Prostate gland (tissue), 2 donors: ENCODE measurements at regions not wholly inside any gene's neighbourhood (a gene's known extent, or its start where the extent isn't known, plus 50 kb on each side); places are given as distances from the start of the nearest gene placed in this dataset.

Experiments used
- DNase-seq: peaks from one replicate; pipeline ENCODE4 v3.0.0-alpha.2; 2019; ENCODE audit warnings: low spot score
- H3K27ac ChIP-seq, 2 donors: fragments of 200-600 bp; sonication (generic); 2 replicates each; pipeline ENCODE4 v1.5.1; 2017 to 2019
- H3K27me3 ChIP-seq: fragments of 200-600 bp; sonication (generic); replicated peaks from 2 replicates; pipeline ENCODE4 v1.5.1; 2019; ENCODE audit not compliant: insufficient read depth
- H3K36me3 ChIP-seq, 2 donors: fragments of 200-600 bp; sonication (generic); 1 replicate in 1 of 2; 2 replicates in 1 of 2; pipeline versions ENCODE4 v1.5.1 to v1.8.1; 2017 to 2019
- H3K4me1 ChIP-seq: fragments of 200-600 bp; sonication (generic); replicated peaks from 2 replicates; pipeline ENCODE4 v1.5.1; 2019
- H3K4me3 ChIP-seq, 2 donors: fragments of 200-600 bp; sonication (generic); 2 replicates each; pipeline ENCODE4 v1.5.1; 2017 to 2019
- H3K9me3 ChIP-seq: fragments of 200-600 bp; sonication (generic); 2 replicates; pipeline ENCODE4 v1.5.1; 2017
- POLR2A ChIP-seq: fragments of 450-650 bp; IDR thresholded peaks from one replicate; pipeline ENCODE4 v1.6.1; 2016; ENCODE audit warnings: antibody characterized with exemption, mild to moderate bottlenecking
- POLR2AphosphoS5 ChIP-seq: sonication (generic); formaldehyde crosslinking; IDR thresholded peaks from one replicate; pipeline ENCODE4 v1.6.1; 2017; ENCODE audit warnings: antibody characterized with exemption
- WGBS: methylation state at CpG from one replicate; pipeline ENCODE4 v1.1.5; 2018; 5-methylcytosine and 5-hydroxymethylcytosine counted together
- intact Hi-C: fragments of 100-400 bp; cut with DNase I; formaldehyde crosslinking; loops from one replicate; pipeline ENCODE4 v1.14.2; 2022
- TF ChIP-seq, protein P1 (sequence below), 4 experiments: fragments of 200-600 bp in 2 of 4; fragments of 450-650 bp in 2 of 4; sonication (generic) in 2 of 4; IDR thresholded peaks; 1 replicate in 3 of 4; 2 replicates in 1 of 4; pipeline ENCODE4 v1.5.1; 2016 to 2019; ENCODE audit warnings: antibody characterized with exemption in 4 of 4, mild to moderate bottlenecking in 2 of 4, moderate library complexity in 2 of 4

DNA sequence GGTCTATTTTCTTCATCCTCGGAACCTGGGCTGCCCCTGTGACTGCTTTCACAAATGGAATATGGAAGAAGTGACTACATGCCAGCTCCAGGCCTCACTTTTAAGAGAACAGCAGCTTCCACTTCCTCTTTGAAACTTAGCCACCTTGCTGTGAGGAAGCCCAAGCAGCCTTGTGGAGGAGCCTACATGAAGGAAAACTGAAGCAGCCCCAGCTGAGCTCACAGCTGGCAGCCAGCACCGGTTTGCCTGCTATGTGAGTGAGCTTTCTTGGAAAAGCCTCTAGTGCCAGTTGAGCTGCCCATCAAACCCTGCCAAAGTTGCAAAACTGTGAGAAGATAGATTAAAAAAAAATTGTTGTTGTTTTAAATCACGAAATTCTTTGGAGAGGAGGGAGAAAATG, 498.0 kb upstream of the PROK2 start:
- intact Hi-C loops, result no loop called here
- TF ChIP-seq POLR2AphosphoS5 (no peak), POLR2A (no peak)
- TF ChIP-seq, protein P1, sequence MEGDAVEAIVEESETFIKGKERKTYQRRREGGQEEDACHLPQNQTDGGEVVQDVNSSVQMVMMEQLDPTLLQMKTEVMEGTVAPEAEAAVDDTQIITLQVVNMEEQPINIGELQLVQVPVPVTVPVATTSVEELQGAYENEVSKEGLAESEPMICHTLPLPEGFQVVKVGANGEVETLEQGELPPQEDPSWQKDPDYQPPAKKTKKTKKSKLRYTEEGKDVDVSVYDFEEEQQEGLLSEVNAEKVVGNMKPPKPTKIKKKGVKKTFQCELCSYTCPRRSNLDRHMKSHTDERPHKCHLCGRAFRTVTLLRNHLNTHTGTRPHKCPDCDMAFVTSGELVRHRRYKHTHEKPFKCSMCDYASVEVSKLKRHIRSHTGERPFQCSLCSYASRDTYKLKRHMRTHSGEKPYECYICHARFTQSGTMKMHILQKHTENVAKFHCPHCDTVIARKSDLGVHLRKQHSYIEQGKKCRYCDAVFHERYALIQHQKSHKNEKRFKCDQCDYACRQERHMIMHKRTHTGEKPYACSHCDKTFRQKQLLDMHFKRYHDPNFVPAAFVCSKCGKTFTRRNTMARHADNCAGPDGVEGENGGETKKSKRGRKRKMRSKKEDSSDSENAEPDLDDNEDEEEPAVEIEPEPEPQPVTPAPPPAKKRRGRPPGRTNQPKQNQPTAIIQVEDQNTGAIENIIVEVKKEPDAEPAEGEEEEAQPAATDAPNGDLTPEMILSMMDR (IDR thresholded peaks at IDR 0.05), result no peak
- Histone ChIP-seq H3K36me3 (no peaks in the 10 kb centered on the region), H3K27me3 (no peaks in the 10 kb centered on the region), H3K9me3 (no peaks in the 10 kb centered on the region), H3K27ac (no peak overlapping the region), H3K4me1 (peaks cover 10% of the 10 kb centered on the region), H3K4me3 (no peak overlapping the region)
- WGBS, result 85% methylated on average over 3 of the region's 3 CpGs
- DNase-seq, result no peak

DNA sequence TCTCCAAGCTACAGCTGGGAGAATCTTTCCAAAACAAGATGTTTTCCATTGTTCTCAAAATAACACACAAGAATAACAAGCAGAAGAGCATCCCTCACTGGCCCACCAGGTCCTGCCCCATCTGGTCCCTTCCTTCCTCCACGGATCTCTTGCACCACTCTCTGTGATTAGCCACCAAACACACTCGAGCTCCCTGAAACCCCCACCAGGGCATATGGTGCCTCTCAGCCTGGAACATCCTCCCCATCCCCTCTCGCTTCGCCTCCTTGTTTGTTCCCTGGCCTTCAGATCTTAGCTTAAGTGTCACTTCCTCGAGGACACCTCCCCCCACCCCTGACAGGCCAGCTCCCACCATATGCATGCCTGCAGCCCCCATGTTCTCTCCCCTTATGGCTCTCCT, 496.6 kb upstream of the PROK2 start:
- Histone ChIP-seq H3K27ac (no peak overlapping the region), H3K36me3 (no peaks in the 10 kb centered on the region), H3K27me3 (no peaks in the 10 kb centered on the region), H3K9me3 (no peaks in the 10 kb centered on the region), H3K4me1 (peaks cover 10% of the 10 kb centered on the region), H3K4me3 (no peak overlapping the region)
- 90% methylated on average over 5 of the region's 5 CpGs for WGBS
- no peak for DNase-seq
- intact Hi-C loops, result no loop called here
- no peak for TF ChIP-seq POLR2AphosphoS5
- TF ChIP-seq POLR2A, result no peak
- TF ChIP-seq, protein P1 (IDR thresholded peaks at IDR 0.05), result no peak

DNA sequence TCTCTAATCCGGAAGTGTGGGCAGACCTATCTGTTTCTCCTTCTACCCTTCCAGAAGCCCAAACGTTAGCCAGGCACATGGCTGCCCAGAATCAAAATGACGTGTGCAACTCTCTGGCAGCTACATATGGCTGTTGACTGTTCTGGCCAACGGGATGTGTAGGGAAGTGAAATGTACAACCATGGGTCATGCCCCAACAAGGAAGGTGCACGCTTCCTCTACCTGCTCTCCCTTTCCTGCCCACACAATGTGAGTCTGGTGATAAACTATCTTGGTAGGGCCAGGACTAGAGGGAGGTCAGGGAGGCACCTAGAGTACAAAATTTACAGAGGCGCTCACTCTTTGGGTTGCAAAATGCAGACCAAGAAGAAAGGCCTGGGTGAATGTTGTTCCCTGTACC, 495.9 kb upstream of the PROK2 start:
- no peak for DNase-seq
- TF ChIP-seq, protein P1 (IDR thresholded peaks at IDR 0.05), result no peak
- no peak for TF ChIP-seq POLR2AphosphoS5
- Histone ChIP-seq H3K36me3 (no peaks in the 10 kb centered on the region), H3K27ac (no peak overlapping the region), H3K4me1 (peaks cover 10% of the 10 kb centered on the region), H3K4me3 (no peak overlapping the region), H3K9me3 (no peaks in the 10 kb centered on the region), H3K27me3 (no peaks in the 10 kb centered on the region)
- intact Hi-C loops, result no loop called here
- WGBS, result 85% methylated on average over 6 of the region's 6 CpGs

DNA sequence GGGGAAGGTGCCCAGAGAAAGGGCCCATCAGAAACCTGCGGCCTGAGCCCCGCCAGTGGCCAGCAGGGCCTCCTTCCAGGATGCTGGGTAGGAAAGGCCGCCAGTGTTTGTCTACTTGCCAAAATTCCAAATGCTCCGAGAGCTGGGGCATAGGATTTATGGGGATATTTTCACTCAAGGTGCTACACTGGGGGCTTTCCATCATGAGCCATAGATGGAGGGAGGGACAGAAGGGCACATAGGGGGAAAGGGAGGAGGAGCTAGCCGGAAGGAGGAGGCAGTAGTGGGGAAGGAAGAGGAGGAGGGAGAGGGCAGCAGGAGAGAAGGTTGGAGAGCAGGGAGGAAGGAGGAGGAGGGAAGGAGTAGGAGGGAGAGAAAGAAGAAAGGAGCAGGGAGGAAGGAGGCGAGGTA, 494.7 kb upstream of the PROK2 start:
- peak overlapping the region; percentile 38 to 70 for H3K27ac ChIP-seq
- DNase-seq, result no peak

DNA sequence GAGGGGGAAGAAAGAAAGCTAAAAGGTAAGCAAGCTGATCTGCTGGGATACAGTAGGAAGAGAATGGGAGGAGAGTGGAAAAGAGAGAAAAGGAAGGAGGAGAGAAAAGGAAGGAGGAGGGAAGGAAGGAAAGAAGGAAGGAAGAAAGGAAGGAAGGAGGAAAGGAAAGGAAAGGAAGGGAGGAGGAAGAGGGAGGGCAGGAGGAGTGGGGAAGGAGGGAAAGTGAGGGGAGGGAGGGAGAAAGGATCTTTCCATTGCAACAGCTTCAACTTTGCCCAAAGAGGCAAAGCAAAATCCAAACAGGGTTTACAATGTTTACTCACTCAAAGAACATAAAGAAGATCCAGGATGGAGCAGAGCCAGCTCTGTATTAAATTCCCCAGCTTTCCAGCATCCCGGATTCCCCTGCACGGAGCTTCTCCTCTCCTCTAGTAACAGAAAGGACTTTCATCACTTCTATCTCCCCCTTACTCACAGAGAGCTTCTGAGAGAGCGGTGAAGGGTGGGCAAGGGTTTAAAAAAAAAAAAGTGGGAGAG, 494.2 kb upstream of the PROK2 start:
- intact Hi-C loops, result loop anchor here (5.0 to 10.0 kb wide), 4 partner anchors 47 to 546 kb away; partner anchors contain the start of gene RYBP
- Histone ChIP-seq H3K4me3 (no peak overlapping the region), H3K27ac (peak overlapping the region; percentile 38 to 70), H3K36me3 (no peaks in the 10 kb centered on the region), H3K27me3 (no peaks in the 10 kb centered on the region), H3K9me3 (no peaks in the 10 kb centered on the region), H3K4me1 (peaks cover 10% of the 10 kb centered on the region)
- 14% methylated on average over 3 of the region's 3 CpGs for WGBS
- TF ChIP-seq POLR2AphosphoS5 (peak; percentile 72), POLR2A (no peak)
- TF ChIP-seq, protein P1 (IDR thresholded peaks at IDR 0.05), result no peak
- peak; percentile 73 for DNase-seq

More for the DNA sequence above, 494.7 kb upstream of the PROK2 start:
- no peaks in the 10 kb centered on the region for H3K9me3 ChIP-seq
- TF ChIP-seq, protein P1 (IDR thresholded peaks at IDR 0.05), result no peak
- TF ChIP-seq POLR2AphosphoS5 (no peak), POLR2A (no peak)
- 16% methylated on average over 6 of the region's 6 CpGs for WGBS
- H3K4me1 ChIP-seq, result peaks cover 10% of the 10 kb centered on the region
- H3K36me3 ChIP-seq, result no peaks in the 10 kb centered on the region
- H3K27me3 ChIP-seq, result no peaks in the 10 kb centered on the region
- intact Hi-C loops, result loop anchor here (5.0 to 10.0 kb wide), 4 partner anchors 47 to 545 kb away; partner anchors contain the start of gene RYBP
- H3K4me3 ChIP-seq, result no peak overlapping the region
